PC-3 (cell line): ENCODE measurements at regions not wholly inside any gene's neighbourhood (a gene's known extent, or its start where the extent isn't known, plus 50 kb on each side); places are given as distances from the start of the nearest gene placed in this dataset.

Experiments
- ATAC-seq: fragments of 200-7000 bp; cut with Tn5 transposase; 2 replicates; pipeline ENCODE4 v1.9.1; 2020; ENCODE audit warnings: mild to moderate bottlenecking, moderate library complexity
- BruUV-seq: library from RNA; stranded (reverse); fragments of 400-500 nt; replicated peaks from 2 replicates; lab custom pipeline; 2021; lab: Mats Ljungman, UMichigan
- CTCF ChIA-PET: fragments of 300-600 bp; sonication (Branson Sonifier 250); formaldehyde crosslinking; loops from one replicate; lab custom pipeline; 2022; ENCODE audit warnings: antibody characterized with exemption; lab: Charles Lee
- POLR2A ChIA-PET: fragments of 300-600 bp; sonication (Branson Sonifier 250); formaldehyde crosslinking; loops from one replicate; lab custom pipeline; 2022; ENCODE audit warnings: antibody characterized with exemption; ENCODE audit not compliant: unreplicated experiment; lab: Charles Lee
- DNase-seq: peaks from one replicate; pipeline ENCODE4 v3.0.0-alpha.2; 2015
- H2AFZ ChIP-seq: fragments of 300-600 bp; sonication (generic); 2 replicates; pipeline ENCODE4 v1.6.0; 2016; ENCODE audit warnings: antibody characterized with exemption, low read length
- H3F3A ChIP-seq: fragments of 300-600 bp; sonication (generic); one replicate; pipeline ENCODE4 v1.6.0; 2017; ENCODE audit warnings: antibody characterized with exemption, low read length, control low read depth, mild to moderate bottlenecking; ENCODE audit not compliant: unreplicated experiment
- H3K27ac ChIP-seq: fragments of 300-600 bp; sonication (generic); 2 replicates; pipeline ENCODE4 v1.5.1; 2016; ENCODE audit warnings: mild to moderate bottlenecking, low read length
- H3K27me3 ChIP-seq: fragments of 300-600 bp; sonication (generic); 2 replicates; pipeline ENCODE4 v1.6.1; 2016; ENCODE audit warnings: low read length, mixed read lengths
- H3K36me3 ChIP-seq: fragments of 300-600 bp; sonication (generic); 2 replicates; pipeline ENCODE4 v1.6.1; 2016; ENCODE audit warnings: low read depth, mixed run types, low read length, mixed read lengths
- H3K4me1 ChIP-seq: fragments of 300-600 bp; sonication (generic); 2 replicates; pipeline ENCODE4 v1.5.1; 2016; ENCODE audit warnings: low read length; ENCODE audit not compliant: insufficient read depth
- H3K4me2 ChIP-seq: fragments of 300-600 bp; sonication (generic); 2 replicates; pipeline ENCODE4 v1.6.0; 2016; ENCODE audit warnings: low read length
- H3K4me3 ChIP-seq: fragments of 300-600 bp; sonication (generic); 2 replicates; pipeline ENCODE4 v1.5.1; 2016; ENCODE audit warnings: mild to moderate bottlenecking, low read length, mixed read lengths
- H3K79me2 ChIP-seq: fragments of 300-600 bp; sonication (generic); 2 replicates; pipeline ENCODE4 v1.6.1; 2017; ENCODE audit warnings: low read length, mixed read lengths
- H3K9ac ChIP-seq: fragments of 300-600 bp; sonication (generic); 2 replicates; pipeline ENCODE4 v1.6.0; 2016; ENCODE audit warnings: mild to moderate bottlenecking, low read length
- H3K9me2 ChIP-seq: fragments of 300-600 bp; sonication (generic); replicated peaks from 2 replicates; pipeline ENCODE4 v1.6.1; 2016; ENCODE audit warnings: mixed run types, low read length, mixed read lengths
- H3K9me3 ChIP-seq: fragments of 300-600 bp; sonication (generic); 2 replicates; pipeline ENCODE4 v1.6.1; 2016; ENCODE audit warnings: low read length, mixed read lengths
- H4K20me1 ChIP-seq: fragments of 300-600 bp; sonication (generic); 2 replicates; pipeline ENCODE4 v1.6.1; 2016; ENCODE audit warnings: low read length, mixed read lengths
- CTCF ChIP-seq: fragments of 300-600 bp; sonication (generic); conservative IDR thresholded peaks from 2 replicates; pipeline ENCODE4 v1.5.1; 2017; ENCODE audit warnings: antibody characterized with exemption, low read depth, mild to moderate bottlenecking, low read length
- EZH2 ChIP-seq: fragments of 300-600 bp; sonication (generic); IDR thresholded peaks from one replicate; pipeline ENCODE4 v1.6.1; 2017; ENCODE audit warnings: antibody characterized with exemption, mild to moderate bottlenecking, low read length; ENCODE audit not compliant: unreplicated experiment
- EZH2phosphoT487 ChIP-seq: fragments of 300-600 bp; sonication (generic); IDR thresholded peaks from 2 replicates; pipeline ENCODE4 v1.6.1; 2018; ENCODE audit warnings: mild to moderate bottlenecking, antibody characterized with exemption, low read length, borderline replicate concordance
- intact Hi-C: fragments of 100-400 bp; cut with micrococcal nuclease; formaldehyde crosslinking; loops from 2 replicates; pipeline ENCODE4 v1.9.0; 2023

GRCh38 chr1:10939654-10940450, 72.6 kb upstream of the TARDBP start:
- Histone ChIP-seq H2AFZ (no peak overlapping the region), H3K4me1 (0 out of 2 replicates have a peak, but pooled peaks cover 4% of the 10 kb centered on the region), H3K4me2 (no peak overlapping the region), H3K9ac (no peak overlapping the region), H3K9me2 (no peaks in the 10 kb centered on the region), H3K4me3 (no peak overlapping the region), H3K27me3 (no peaks in the 10 kb centered on the region), H3K79me2 (no peaks in the 10 kb centered on the region), H3K9me3 (no peaks in the 10 kb centered on the region), H4K20me1 (no peaks in the 10 kb centered on the region), H3K36me3 (no peaks in the 10 kb centered on the region), H3F3A (no peaks in the 10 kb centered on the region), H3K27ac (no peak overlapping the region)
- ATAC-seq, result no peak
- DNase-seq, result no peak
- BruUV-seq, result no TSS peak
- ChIA-PET CTCF (no interaction called here), POLR2A (no interaction called here)
- intact Hi-C loops, result no loop called here
- TF ChIP-seq CTCF (no peak), EZH2 (no peak), EZH2phosphoT487 (no peak)

DNA sequence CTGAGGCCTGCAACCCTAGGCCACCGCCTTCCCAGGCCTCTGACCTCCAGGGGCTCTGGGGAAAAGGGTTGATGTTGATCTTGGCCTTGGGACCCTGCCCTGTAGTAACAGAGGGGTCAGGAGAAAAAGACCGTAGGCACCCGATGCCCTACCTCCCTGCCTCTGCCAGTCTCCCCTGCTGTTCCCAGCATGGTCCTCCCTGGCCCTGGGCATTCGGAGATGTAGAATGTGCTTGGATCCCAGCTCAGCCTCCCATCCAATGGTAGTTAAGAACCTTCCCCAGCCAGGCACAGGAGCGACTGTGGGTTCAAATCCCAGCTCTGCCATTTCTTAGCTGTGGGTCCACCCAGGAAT, 72.0 kb upstream of the TARDBP start:
- no peaks in the 10 kb centered on the region for H4K20me1 ChIP-seq
- no peak overlapping the region for H3K4me2 ChIP-seq
- no peak overlapping the region for H3K4me3 ChIP-seq
- DNase-seq (no peak), ATAC-seq (no peak)
- H2AFZ ChIP-seq, result no peak overlapping the region
- H3K36me3 ChIP-seq, result no peaks in the 10 kb centered on the region
- H3K79me2 ChIP-seq, result no peaks in the 10 kb centered on the region
- ChIA-PET POLR2A (no interaction called here), CTCF (no interaction called here)
- TF ChIP-seq EZH2phosphoT487 (no peak), EZH2 (no peak), CTCF (no peak)
- no TSS peak for BruUV-seq
- H3K9me3 ChIP-seq, result no peaks in the 10 kb centered on the region
- 0 out of 2 replicates have a peak, but pooled peaks cover 4% of the 10 kb centered on the region for H3K4me1 ChIP-seq
- no peaks in the 10 kb centered on the region for H3F3A ChIP-seq
- no peaks in the 10 kb centered on the region for H3K27me3 ChIP-seq
- no peak overlapping the region for H3K9ac ChIP-seq
- H3K9me2 ChIP-seq, result no peaks in the 10 kb centered on the region
- intact Hi-C loops, result no loop called here
- H3K27ac ChIP-seq, result no peak overlapping the region

- H4K20me1 ChIP-seq, result no peaks in the 10 kb centered on the region
- no peaks in the 10 kb centered on the region for H3K9me2 ChIP-seq
- intact Hi-C loops, result no loop called here
- H3K79me2 ChIP-seq, result no peaks in the 10 kb centered on the region
- 0 out of 2 replicates have a peak, but pooled peaks cover 4% of the 10 kb centered on the region for H3K4me1 ChIP-seq
- no TSS peak for BruUV-seq
- DNase-seq (no peak), ATAC-seq (no peak)
- H3K4me2 ChIP-seq, result no peak overlapping the region
- H3K36me3 ChIP-seq, result no peaks in the 10 kb centered on the region
- H3K27ac ChIP-seq, result no peak overlapping the region
- H3K9me3 ChIP-seq, result no peaks in the 10 kb centered on the region
- ChIA-PET CTCF (no interaction called here), POLR2A (no interaction called here)
- no peak overlapping the region for H2AFZ ChIP-seq
- H3K27me3 ChIP-seq, result no peaks in the 10 kb centered on the region
- no peaks in the 10 kb centered on the region for H3F3A ChIP-seq
- H3K4me3 ChIP-seq, result no peak overlapping the region
- TF ChIP-seq EZH2phosphoT487 (no peak), EZH2 (no peak), CTCF (no peak)
- no peak overlapping the region for H3K9ac ChIP-seq
These were observed 71.6 kb upstream of the TARDBP start for GRCh38 chr1:10940838-10941237.
